Erythroblast (primary cell): ENCODE measurements at regions not wholly inside any gene's neighbourhood (a gene's known extent, or its start where the extent isn't known, plus 50 kb on each side); places are given as distances from the start of the nearest gene placed in this dataset.

Experiments used
- GATA1 ChIP-seq: IDR thresholded peaks from 2 replicates; pipeline ENCODE4 v1.6.1; 2011; ENCODE audit warnings: low read depth, mild to moderate bottlenecking, control low read depth, low read length, moderate library complexity
- POLR2A ChIP-seq: IDR thresholded peaks from 2 replicates; pipeline ENCODE4 v1.6.1; 2011; ENCODE audit warnings: mild to moderate bottlenecking, low read length

DNA sequence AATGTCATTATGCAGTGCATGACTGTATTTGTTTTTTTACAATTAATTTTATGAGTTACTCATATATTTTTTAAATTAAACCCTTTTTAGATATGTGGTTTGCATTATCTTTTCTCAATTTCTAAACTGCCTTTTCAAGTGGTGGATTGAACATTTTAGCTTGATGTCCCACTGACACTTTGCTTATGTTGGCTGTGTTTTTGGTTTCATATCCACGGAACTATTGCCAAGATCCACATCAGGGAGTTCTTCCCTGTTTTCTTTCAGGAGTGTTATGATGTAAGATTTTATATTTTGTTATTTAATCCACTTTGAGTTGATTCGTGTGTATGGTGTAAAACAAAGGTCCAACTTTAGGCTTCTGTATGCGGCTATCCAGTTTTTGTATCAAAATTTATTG lies 1144.9 kb upstream of the EYS start:
- TF ChIP-seq POLR2A (no peak), GATA1 (no peak)
